ENCODE measurements at regions not wholly inside any gene's neighbourhood (a gene's known extent, or its start where the extent isn't known, plus 50 kb on each side); places are given as distances from the start of the nearest gene placed in this dataset.
"Not testable (repeated sequence)": the region's sequence is repeated elsewhere in the genome, so short reads cannot be mapped to it uniquely, and the experiment has no call there.

GRCh38 chr2:122545821-122546220 is 790.4 kb downstream of the TSN start:
- DNase-seq (ENCODE audit: low spot score): no peak

DNA sequence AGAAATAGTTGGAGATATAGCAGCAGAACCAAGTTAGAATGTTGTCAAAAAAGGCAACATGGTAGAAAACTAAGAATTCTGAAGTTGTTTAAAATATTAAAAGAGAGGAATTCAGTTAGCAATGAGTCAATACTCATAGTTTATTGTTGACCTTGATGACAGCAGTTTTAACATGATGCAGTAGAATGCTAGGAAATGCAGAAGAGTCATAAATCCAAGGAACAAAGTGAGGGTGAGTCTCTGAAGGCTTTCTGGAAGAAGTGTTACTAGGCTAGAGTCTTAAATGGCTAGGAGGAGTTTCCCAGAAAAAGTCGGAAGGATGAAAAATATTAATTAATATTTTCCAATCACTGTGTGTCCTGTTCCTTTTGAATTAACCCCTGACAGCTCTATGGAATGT is 807.3 kb downstream of the TSN start:
- DNase-seq (ENCODE audit: low spot score): no peak

DNA sequence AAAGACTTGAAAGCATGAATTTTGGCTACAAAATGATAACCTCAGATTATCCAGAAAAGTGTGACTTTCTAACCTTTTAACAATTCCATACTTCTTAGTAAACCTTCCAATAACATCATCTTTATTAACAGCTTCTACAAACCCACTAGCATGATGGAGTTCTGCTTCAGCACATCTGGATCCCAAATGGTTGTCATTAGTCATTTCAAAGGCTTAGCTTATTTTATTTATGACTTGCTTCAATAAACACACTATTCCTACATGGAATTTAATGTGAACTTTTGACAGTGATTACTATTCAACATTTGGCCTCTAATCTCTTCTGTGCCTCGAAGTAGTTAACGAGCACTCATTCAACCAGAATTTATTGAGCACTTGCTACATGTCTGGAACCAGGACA is 808.3 kb downstream of the TSN start:
- DNase-seq (ENCODE audit: low spot score): no peak

DNA sequence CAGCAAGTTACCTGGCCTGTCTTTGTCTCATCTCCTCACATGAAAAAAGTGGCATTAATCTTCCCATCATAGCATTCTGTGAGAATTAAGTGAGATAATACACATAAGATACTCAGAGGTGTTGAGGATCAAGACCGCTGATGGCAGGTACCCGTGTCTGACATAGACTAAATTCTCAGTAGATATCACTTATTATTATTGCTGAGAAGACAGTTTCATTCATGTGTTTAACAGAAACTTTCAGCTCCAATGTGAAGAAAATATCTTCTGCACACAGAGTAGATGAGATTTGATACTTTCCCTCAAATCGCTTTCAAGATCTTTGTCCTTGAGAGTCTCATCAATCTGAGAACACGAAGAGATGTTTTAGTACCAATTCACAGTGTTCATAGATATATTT is 809.4 kb downstream of the TSN start:
- DNase-seq (ENCODE audit: low spot score): no peak

- no peak for DNase-seq (ENCODE audit: low spot score)
Measured at GRCh38 chr2:122565364-122565763, 809.9 kb downstream of the TSN start.

GRCh38 chr2:122570641-122571040 is 815.2 kb downstream of the TSN start:
- DNase-seq (ENCODE audit: low spot score): no peak

GRCh38 chr2:122571471-122571870 is 816.0 kb downstream of the TSN start:
- not testable (repeated sequence) for DNase-seq (ENCODE audit: low spot score)

DNA sequence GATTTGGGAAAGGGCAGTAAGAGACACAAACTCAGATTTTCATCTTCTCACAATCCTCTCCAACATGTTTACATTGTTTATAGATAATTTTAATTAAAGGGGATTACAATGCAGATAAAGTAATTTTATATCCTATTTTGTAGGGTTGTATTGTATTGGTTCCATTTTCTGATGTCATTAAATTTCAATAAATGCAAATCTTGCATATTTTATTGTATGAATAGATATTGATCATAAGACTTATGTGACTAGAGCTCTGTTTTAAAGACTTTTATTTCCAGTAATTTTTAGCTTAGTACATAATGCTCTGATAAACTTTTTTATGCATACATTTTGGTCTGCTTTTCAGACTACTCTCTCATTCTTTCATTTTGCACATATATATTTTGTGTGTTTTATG is 819.6 kb downstream of the TSN start:
- no peak for DNase-seq (ENCODE audit: low spot score)

GRCh38 chr2:122583159-122583917 is 827.9 kb downstream of the TSN start:
- no peak for DNase-seq (ENCODE audit: low spot score)

DNA sequence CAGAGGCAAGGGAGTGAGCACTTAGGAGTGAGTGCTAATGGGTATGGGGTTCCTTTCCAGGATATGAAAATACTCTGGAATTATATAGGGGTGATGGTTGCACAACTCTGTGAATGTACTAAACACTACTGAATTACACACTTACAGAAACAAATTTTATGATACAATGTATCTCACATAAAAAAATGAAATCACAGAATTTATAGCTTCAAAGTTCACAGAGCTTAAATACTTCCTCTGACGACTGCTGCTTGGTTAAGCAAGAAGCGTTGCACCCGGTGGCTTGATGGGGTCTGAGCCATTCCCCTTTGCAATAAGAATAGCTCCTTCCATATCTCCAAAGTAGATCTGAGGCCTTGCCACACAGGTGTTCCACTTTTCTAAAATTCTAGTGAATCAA is 835.1 kb downstream of the TSN start:
- no peak for DNase-seq (ENCODE audit: low spot score)

DNA sequence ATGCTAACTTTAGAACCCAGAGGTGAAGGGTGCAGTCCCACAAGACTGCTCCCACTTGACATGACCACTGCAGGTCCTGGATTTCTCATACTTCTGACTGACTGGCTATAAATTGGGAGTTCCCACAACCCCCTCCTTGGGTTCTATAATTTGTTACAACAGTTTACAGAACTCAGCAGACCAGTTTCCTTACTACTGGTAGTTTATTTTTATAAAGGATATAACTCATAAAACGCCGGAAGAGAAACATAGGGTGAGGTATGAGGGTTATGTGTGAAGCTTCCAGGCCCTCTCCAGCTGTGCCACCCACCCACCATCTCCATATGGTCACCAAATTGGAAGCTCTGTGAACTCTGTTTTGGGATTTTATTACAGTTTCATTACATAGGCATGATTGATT is 839.6 kb downstream of the TSN start:
- DNase-seq (ENCODE audit: low spot score): no peak

DNA sequence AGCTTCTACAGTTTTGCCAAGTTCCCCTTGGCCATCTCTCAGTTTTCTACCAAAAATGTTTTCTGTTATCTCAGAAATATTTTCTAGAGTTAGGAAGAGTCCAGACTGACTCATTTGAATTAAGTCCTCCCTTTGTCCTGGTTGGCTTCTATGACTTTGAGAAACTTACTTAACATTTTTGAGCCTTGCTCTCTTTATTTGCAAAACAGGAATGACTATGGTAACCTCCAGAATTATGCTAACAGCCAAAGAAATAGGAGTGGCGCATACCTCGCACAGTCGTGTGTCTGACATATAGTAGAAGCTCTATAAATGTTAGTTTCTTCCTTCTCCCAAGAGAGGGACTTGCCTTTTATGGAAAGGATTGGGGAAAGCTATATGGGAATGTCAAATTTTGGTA is 841.1 kb downstream of the TSN start:
- no peak for DNase-seq (ENCODE audit: low spot score)

DNA sequence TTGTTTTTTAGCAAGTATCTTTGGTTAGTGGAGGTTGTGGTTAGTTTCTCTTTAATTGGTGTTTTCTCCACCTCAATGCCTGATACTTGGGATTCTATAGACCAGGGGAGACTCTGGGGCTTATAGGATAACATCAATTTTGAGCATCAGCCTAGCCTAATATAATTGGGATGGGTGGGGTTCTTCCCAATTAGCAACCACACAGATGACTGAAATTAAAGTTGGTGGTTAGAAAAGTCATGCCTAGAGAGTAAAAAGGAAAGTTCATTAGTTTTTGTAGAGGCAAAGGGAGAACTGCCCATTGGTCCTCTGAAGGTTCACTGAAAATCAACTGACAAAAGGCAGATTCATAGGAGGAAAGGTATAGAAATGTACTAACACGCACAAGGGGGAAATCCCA is 843.3 kb downstream of the TSN start:
- no peak for DNase-seq (ENCODE audit: low spot score)

GRCh38 chr2:122610948-122611609 is 855.6 kb downstream of the TSN start:
- DNase-seq (ENCODE audit: low spot score): no peak

- no peak for DNase-seq (ENCODE audit: low spot score)
Measured at GRCh38 chr2:122622934-122623333, 867.5 kb downstream of the TSN start.

GRCh38 chr2:122627388-122627787 is 871.9 kb downstream of the TSN start:
- DNase-seq (ENCODE audit: low spot score): no peak

- DNase-seq (ENCODE audit: low spot score): peak; percentile 14
Measured at GRCh38 chr2:122634256-122634655, 878.8 kb downstream of the TSN start.

DNA sequence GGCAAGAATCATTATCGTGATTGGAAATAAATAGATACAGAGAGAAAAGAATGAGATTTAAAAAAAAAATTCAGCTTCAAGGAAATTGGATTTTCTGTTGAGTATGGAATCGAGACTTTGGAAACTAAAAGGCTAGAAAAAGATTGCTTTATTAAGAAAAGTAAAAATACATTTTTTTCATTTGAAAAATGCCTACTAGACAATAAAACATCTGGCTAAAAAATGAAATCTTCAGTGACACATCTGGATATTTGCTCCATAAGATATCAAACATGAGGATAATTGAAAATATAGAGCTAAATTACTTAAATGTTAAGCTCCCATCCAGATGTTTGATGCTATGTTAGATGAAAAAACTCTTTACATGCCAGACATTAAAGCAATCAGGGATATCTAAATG is 879.5 kb downstream of the TSN start:
- DNase-seq (ENCODE audit: low spot score): no peak

GRCh38 chr2:122635686-122636085 is 880.2 kb downstream of the TSN start:
- DNase-seq (ENCODE audit: low spot score): no peak

- no peak for DNase-seq (ENCODE audit: low spot score)
Measured at GRCh38 chr2:122636097-122636496, 880.6 kb downstream of the TSN start.

DNA sequence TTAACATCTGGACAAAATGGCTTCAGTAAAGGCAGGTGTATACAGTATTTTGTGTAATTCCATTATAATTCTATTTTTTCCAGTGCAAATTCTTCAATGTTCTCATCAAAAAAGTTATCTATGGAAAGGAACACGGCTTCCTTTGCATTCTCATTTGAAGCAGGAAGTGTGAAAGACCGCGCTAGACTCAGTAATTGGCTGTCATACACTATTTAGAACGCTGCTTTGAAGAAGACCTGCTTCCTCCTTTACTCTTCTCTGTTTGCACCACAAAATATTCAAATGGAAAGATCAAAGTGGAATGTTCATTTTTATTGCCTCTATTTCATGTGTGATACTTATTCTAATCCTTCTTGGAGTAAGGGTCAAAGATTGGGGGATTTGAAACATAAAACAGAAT is 883.7 kb downstream of the TSN start:
- no peak for DNase-seq (ENCODE audit: low spot score)

DNA sequence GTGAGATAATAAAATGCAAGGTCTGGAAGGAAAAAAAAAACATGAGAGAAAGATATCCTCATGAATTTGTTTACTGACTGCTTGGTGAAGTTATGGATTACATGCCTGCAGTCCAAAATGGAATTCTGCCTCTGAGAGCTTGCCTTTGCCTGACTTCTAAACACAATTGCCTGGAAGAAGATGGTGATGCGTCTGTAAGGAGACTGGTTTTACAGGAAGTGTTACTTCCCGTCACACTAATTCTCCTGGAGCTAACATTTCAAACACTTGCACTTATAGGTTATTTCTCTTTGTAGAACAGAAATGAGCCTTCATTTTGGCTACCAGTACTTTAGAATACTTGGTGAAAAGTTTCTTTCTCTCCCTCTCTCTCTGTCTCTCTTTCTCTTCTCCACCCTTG is 884.3 kb downstream of the TSN start:
- DNase-seq (ENCODE audit: low spot score): no peak

DNA sequence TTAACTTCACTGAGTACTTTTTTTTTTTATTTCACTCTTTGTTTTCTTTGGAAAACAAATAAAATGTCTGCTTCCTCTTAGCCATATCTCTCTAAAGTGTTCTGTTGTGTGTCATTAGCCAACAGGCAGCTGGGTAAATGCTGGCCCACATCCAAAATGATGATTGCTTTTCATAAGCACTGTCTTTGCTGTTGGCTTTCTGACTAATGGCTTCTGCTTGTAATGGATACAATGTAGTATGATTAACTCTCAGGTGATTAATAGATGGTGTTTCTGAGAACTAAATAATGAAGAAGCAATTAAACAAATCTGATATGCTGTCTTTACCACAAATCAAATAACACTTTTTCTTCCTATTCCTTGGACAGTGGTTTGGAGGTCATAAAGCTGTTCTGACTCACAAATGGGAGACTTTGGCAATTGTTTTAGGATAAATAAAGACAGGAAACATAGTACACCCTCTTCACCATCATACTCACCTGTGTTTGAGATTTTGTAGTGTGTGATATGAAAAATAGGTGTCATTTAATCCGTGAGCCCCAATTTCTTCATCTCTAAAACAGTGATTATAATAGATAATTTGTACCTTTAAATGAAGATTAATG is 888.4 kb downstream of the TSN start:
- DNase-seq (ENCODE audit: low spot score): no peak

DNA sequence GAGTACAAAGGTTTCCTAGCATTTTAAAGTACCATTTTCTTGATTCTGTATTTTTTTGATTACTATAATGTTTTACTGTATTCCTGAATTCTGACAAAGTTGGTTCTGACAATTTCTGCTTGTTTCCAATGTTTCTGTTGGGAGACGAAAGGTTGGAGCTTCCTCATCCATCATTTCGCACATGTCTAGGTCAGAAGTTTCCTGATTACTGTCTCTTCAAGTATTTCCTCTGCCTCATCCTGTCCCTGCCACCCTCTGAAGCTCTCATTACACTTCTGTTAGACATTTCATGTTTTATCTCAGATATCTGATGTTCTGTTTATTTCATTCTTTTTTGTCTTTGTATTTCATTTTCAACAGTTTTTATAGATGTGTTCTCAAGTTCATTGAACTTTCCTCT is 895.8 kb downstream of the TSN start:
- DNase-seq (ENCODE audit: low spot score): no peak
